ENCODE measurements at regions not wholly inside any gene's neighbourhood (a gene's known extent, or its start where the extent isn't known, plus 50 kb on each side); places are given as distances from the start of the nearest gene placed in this dataset.

DNA sequence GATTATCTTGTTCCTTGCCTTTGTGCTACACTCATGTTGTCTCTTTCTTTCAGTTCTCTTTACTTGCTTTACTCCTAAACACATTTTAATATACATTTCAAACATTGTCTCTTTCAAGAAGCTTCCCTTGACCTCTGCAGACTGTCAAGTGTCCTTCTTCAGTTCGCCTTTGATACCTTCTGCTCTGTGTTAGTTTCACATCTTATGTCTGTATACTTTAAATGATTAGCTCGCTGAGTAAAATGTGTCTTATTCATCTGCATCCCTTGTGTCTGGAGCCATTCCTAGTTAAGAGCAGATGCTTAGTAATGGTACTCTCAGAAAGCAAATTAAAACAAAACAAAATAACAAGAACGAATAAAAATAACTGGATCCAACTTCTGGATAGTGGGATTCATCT is 303.3 kb downstream of the S1PR1 start:
- Histone ChIP-seq H3K79me1 (ENCODE audit: low read depth, low read length) (no peaks in the 10 kb centered on the region), H4K8ac (ENCODE audit: extremely low read depth, insufficient read depth, low read length) (no peak overlapping the region), H4K91ac (replicated peaks; ENCODE audit: insufficient read length, low read length) (no peak overlapping the region), H2BK120ac (replicated peaks; ENCODE audit: low read depth, low read length) (no peak overlapping the region), H3K23ac (ENCODE audit: insufficient read length) (no peak overlapping the region), H3K27me3 (replicated peaks in 1 of 4; ENCODE audit: control insufficient read depth in 3 of 4, extremely low read depth in 1 of 4, insufficient read depth in 3 of 4, low read length in 3 of 4) (no peaks in the 10 kb centered on the region), H3K4ac (replicated peaks; ENCODE audit: insufficient read length, low read depth, low read length) (no peak overlapping the region), H3K27ac (ENCODE audit: low read depth, low read length) (no peak overlapping the region), H4K5ac (ENCODE audit: insufficient read length, low read depth, low read length) (no peak overlapping the region), H3K23me2 (ENCODE audit: low read depth, low read length) (no peaks in the 10 kb centered on the region), H3K79me2 (ENCODE audit: control insufficient read depth in 1 of 2, insufficient read depth in 2 of 2, low read length in 2 of 2) (no peaks in the 10 kb centered on the region), H3K9me3 (ENCODE audit: insufficient read depth in 2 of 2, low read depth in 1 of 2, low read length in 1 of 2) (no peaks in the 10 kb centered on the region), H3K4me3 (ENCODE audit: extremely low read depth in 1 of 4, insufficient read depth in 2 of 4, low read depth in 3 of 4, low read length in 4 of 4) (no peak overlapping the region), H3K36me3 (ENCODE audit: control insufficient read depth in 2 of 4, insufficient read depth in 4 of 4, low read length in 3 of 4) (no peaks in the 10 kb centered on the region), H2BK5ac (ENCODE audit: low read depth, low read length) (no peak overlapping the region), H3K56ac (replicated peaks; ENCODE audit: insufficient read length, low read depth, low read length) (no peak overlapping the region), H2BK12ac (ENCODE audit: low read depth, low read length) (no peak overlapping the region), H3K4me2 (ENCODE audit: insufficient read depth in 1 of 2, low read depth in 2 of 2, low read length in 2 of 2) (no peak overlapping the region), H3K14ac (ENCODE audit: insufficient read length) (no peak overlapping the region), H2BK20ac (ENCODE audit: low read length) (no peak overlapping the region), H2AK5ac (ENCODE audit: low read depth, low read length) (no peak overlapping the region), H4K20me1 (replicated peaks in 1 of 2; ENCODE audit: control insufficient read depth in 1 of 2, insufficient read depth in 2 of 2, low read length in 2 of 2) (no peaks in the 10 kb centered on the region), H2AFZ (ENCODE audit: low read length) (no peak overlapping the region), H3K18ac (ENCODE audit: extremely low read depth, low read length) (no peak overlapping the region), H3K9ac (replicated peaks in 1 of 4; ENCODE audit: extremely low read depth in 1 of 4, low read depth in 3 of 4, low read length in 3 of 4) (no peak overlapping the region), H3K4me1 (replicated peaks in 1 of 4; ENCODE audit: control insufficient read depth in 3 of 4, insufficient read depth in 4 of 4, low read length in 3 of 4) (no peaks in the 10 kb centered on the region), H2BK15ac (ENCODE audit: low read length) (no peak overlapping the region)
- WGBS, 2 experiments (ENCODE audit: extremely low coverage in 1 of 2, insufficient coverage in 1 of 2, insufficient read length in 1 of 2, insufficient replicate concordance in 2 of 2, low coverage in 1 of 2, low lambda C conversion rate in 2 of 2, missing lambda C conversion rate in 1 of 2) = 81% methylated on average over 3 of the region's 3 CpGs; no CpG with 5 or more reads in 1 of the 2 experiments
- ChIA-PET CTCF (ENCODE audit: partially characterized antibody) (interaction anchor here (0.6 to 1.7 kb wide), 3 partner anchors 20 to 817 kb away, joined by 3 to 6 read pairs (median 6); no protein-coding TSS in a partner anchor), POLR2A (ENCODE audit: partially characterized antibody) (no interaction called here)
- no peak for DNase-seq (ENCODE audit: low read depth in 1 of 2, low spot score in 2 of 2)
- TF ChIP-seq HDAC6 (IDR thresholded peaks at IDR 0.05; ENCODE audit: low read depth, low read length) (no peak), RBBP5 (IDR thresholded peaks at IDR 0.05; ENCODE audit: borderline replicate concordance, low read depth, low read length) (no peak), POU5F1 (IDR thresholded peaks at IDR 0.05; ENCODE audit: low read depth, low read length) (no peak), CHD2 (IDR thresholded peaks at IDR 0.05; ENCODE audit: low read length) (no peak), SP4 (IDR thresholded peaks at IDR 0.05; ENCODE audit: low read length) (no peak)
- no peak for FAIRE-seq
